Aorta (tissue), 5 donors: ENCODE measurements at regions not wholly inside any gene's neighbourhood (a gene's known extent, or its start where the extent isn't known, plus 50 kb on each side); places are given as distances from the start of the nearest gene placed in this dataset.

Experiments
- ATAC-seq: fragments of 200-7000 bp; cut with Tn5 transposase; one replicate; pipeline ENCODE4 v1.9.1; 2022; ENCODE audit warnings: moderate library complexity; ENCODE audit not compliant: low FRiP score
- DNase-seq, 2 donors: peaks; one replicate each; pipeline ENCODE4 v3.0.0-alpha.2; 2020
- H3K27ac ChIP-seq, 2 donors: one replicate each; pipeline ENCODE4 v1.5.1; 2013; ENCODE audit warnings: low read length in 2 of 2, mild to moderate bottlenecking in 2 of 2, moderate library complexity in 2 of 2, control low read depth in 1 of 2, inconsistent platforms in 1 of 2, low read depth in 1 of 2
- H3K27me3 ChIP-seq, 2 donors: one replicate each; pipeline ENCODE4 v1.6.1; 2013; ENCODE audit warnings: control low read depth in 1 of 2, low read length in 1 of 2, mild to moderate bottlenecking in 1 of 2, moderate library complexity in 1 of 2; ENCODE audit not compliant: insufficient read depth in 2 of 2, control insufficient read depth in 1 of 2
- H3K36me3 ChIP-seq, 2 donors: one replicate each; pipeline ENCODE4 v1.6.1; 2013; ENCODE audit warnings: control low read depth in 1 of 2, low read length in 1 of 2, mild to moderate bottlenecking in 1 of 2; ENCODE audit not compliant: insufficient read depth in 2 of 2, control insufficient read depth in 1 of 2
- H3K4me1 ChIP-seq, 2 donors: one replicate each; pipeline ENCODE4 v1.6.1; 2013; ENCODE audit warnings: low read length in 2 of 2, control low read depth in 1 of 2, mild to moderate bottlenecking in 1 of 2, moderate library complexity in 1 of 2; ENCODE audit not compliant: insufficient read depth in 2 of 2, control insufficient read depth in 1 of 2
- H3K4me3 ChIP-seq, 2 donors: one replicate each; pipeline ENCODE4 v1.5.1; 2013; ENCODE audit warnings: low read length in 2 of 2, control low read depth in 1 of 2, mild to moderate bottlenecking in 1 of 2
- H3K9me3 ChIP-seq: one replicate; pipeline ENCODE4 v1.6.1; 2013; ENCODE audit warnings: mild to moderate bottlenecking, low read length; ENCODE audit not compliant: control insufficient read depth
- WGBS, 2 donors: extraction: QIAGEN DNeasy Blood & Tissue Kit; methylation state at CpG; one replicate each; pipeline ENCODE4 v1.1.7; 2013; 5-methylcytosine and 5-hydroxymethylcytosine counted together
- intact Hi-C, 2 donors: fragments of 100-400 bp; cut with DNase I; formaldehyde crosslinking; loops; one replicate each; pipeline versions ENCODE4 v1.14.2 to v1.15.0; 2022
- donor health status: healthy with polysubstance abuse.
- donor health status: Bipolar disorder and iron deficiency.
- donor health status: DM: no; HTN: no; CAD: no.
- donor health status: DM: no; HTN: no; CAD: no.
- donor health status: DM: yes; HTN: yes; CAD: no.

DNA sequence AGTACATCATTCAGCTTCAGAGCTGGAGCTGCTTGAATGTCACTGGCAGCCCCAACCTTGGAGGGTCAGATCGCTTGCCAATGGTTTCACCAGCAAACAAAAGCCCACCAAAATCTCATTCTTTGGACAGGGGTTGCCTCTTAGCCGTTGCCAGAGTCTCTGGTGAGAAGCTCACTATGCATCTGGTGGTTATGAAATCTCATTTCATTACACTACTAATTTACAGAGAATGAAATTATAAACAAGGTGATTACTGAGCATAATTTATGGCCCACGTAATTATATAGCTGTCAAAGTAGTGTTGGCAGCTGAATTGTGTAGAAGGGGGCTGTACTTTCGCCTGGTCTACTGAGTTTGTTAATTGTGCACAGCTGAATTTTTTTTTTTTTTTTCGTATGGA lies 688.9 kb upstream of the KIF2B start:
- ATAC-seq (no peak), DNase-seq (no peak)
- Histone ChIP-seq H3K4me3 (no peak overlapping the region), H3K36me3 (no peaks in the 10 kb centered on the region), H3K4me1 (no peaks in the 10 kb centered on the region), H3K27ac (no peak overlapping the region), H3K9me3 (no peaks in the 10 kb centered on the region), H3K27me3 (no peaks in the 10 kb centered on the region)
- intact Hi-C loops: no loop called here
- 52 to 54% methylated on average over 5 of the region's 5 CpGs for WGBS, 2 donors

DNA sequence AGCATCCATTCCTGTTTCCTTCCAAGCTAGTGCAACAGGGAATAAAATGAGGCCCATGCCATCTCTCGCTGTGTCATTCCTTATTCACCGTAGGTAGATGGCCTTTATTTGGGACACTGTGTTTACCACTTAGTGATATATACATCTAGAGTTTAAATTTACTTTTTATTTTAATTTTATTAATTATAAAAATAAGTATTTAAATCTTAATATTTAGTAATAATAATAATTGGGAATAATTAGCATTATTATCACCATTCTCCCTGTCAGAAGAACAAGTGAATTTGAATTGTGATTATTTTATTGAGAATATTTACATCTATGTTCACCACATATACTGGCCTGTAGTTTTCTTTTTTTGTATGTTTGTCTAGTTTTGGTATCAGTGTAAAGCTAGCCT lies 692.9 kb upstream of the KIF2B start:
- intact Hi-C loops: no loop called here
- no peaks in the 10 kb centered on the region for H3K36me3 ChIP-seq
- no peak overlapping the region for H3K4me3 ChIP-seq
- H3K9me3 ChIP-seq: no peaks in the 10 kb centered on the region
- no peaks in the 10 kb centered on the region for H3K4me1 ChIP-seq
- ATAC-seq: no peak
- DNase-seq: no peak
- WGBS, 2 donors: 99% methylated on average over 2 of the region's 2 CpGs
- no peaks in the 10 kb centered on the region for H3K27me3 ChIP-seq
- no peak overlapping the region for H3K27ac ChIP-seq

DNA sequence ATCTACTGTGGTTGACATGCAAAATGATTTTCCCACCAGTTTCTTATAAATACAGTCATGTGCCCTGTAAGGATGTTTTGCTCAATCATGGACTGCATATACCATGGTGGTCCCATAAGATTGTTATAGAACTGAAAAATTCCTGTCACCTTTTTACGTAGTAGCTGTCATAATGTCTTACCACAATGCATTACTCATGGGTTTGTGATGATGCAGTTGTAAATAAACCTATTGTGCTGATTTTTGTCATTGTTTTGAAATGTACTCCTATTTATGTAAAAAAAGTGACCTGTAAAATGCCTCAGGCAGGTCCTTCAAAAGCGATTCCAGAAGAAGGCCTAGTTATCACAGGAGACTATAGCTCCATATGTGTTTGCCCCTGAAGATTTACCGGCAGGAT lies 695.4 kb upstream of the KIF2B start:
- Histone ChIP-seq H3K27me3 (no peaks in the 10 kb centered on the region), H3K4me1 (no peaks in the 10 kb centered on the region), H3K36me3 (no peaks in the 10 kb centered on the region), H3K27ac (no peak overlapping the region), H3K9me3 (no peaks in the 10 kb centered on the region), H3K4me3 (no peak overlapping the region)
- ATAC-seq (no peak), DNase-seq (no peak)
- 86 to 89% methylated on average over 3 of the region's 3 CpGs for WGBS, 2 donors
- intact Hi-C loops: no loop called here

DNA sequence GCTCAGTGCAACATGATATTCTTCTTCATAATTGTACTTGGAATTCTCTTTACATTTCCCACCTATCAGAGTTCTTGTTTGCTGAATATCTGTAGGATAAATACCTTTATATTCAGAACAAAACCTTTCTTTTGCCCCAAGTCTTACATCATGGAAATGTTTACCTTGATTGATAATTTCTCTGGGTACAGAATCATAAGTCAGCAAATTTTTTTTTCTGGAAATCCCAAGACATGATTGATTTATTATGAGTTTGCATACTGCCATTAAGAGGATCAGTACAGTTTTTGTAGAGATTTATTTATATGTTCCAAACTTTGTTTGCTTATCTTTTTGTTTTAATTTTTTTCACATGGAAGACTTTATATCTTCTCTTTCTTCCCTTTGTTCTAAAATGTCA lies 699.8 kb upstream of the KIF2B start:
- Histone ChIP-seq H3K36me3 (no peaks in the 10 kb centered on the region), H3K4me1 (no peaks in the 10 kb centered on the region)
- intact Hi-C loops: no loop called here

DNA sequence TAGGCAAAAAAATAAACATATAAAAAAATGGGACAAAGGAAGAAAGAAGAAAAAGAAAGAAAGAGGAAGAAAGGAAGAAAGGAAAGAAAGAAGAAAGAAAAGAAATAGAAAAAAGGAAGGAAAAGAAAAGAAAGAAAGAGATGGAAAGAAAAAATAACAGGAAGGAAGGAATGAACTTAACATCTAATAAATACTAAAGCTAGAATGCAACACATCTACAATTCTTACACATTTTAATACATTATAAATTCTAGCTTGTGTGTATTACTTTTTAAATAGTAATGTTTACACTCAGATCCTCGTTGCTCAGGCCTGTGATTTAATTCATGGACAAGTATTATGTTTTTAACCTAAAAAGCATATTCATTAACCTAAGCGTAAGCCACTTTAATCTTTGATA lies 703.0 kb upstream of the KIF2B start:
- no peaks in the 10 kb centered on the region for H3K27me3 ChIP-seq
- H3K9me3 ChIP-seq: peaks cover 2% of the 10 kb centered on the region
- WGBS, 2 donors: 69 to 73% methylated on average over 2 of the region's 2 CpGs
- DNase-seq (no peak), ATAC-seq (no peak)
- no peaks in the 10 kb centered on the region for H3K36me3 ChIP-seq
- H3K4me1 ChIP-seq: no peaks in the 10 kb centered on the region
- H3K27ac ChIP-seq: no peak overlapping the region
- no peak overlapping the region for H3K4me3 ChIP-seq
- intact Hi-C loops: no loop called here

More for the DNA sequence above, 699.8 kb upstream of the KIF2B start:
- no peak for ATAC-seq
- Histone ChIP-seq H3K4me3 (no peak overlapping the region), H3K9me3 (no peaks in the 10 kb centered on the region), H3K27ac (no peak overlapping the region), H3K27me3 (no peaks in the 10 kb centered on the region)
- DNase-seq: no peak

DNA sequence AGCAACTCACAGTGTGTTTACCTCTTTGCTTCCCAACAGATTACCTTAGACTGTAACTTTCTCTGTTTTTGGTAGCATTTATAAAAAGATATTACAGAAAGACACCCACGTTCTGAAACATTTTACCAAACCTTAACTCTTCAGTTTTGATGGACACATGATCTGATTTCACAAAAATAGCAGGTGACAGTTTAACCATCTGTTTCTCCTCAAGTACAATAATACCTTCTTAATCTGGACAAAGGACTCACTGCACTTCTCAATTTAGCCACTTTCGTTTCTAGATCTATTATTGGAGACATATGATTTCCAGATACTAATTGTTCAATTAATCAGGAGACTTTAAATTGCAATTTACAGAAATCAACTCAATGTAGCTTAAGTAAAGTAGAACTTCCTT lies 703.8 kb upstream of the KIF2B start:
- Histone ChIP-seq H3K27ac (no peak overlapping the region), H3K4me1 (no peaks in the 10 kb centered on the region), H3K9me3 (peaks cover 2% of the 10 kb centered on the region), H3K36me3 (no peaks in the 10 kb centered on the region), H3K4me3 (no peak overlapping the region), H3K27me3 (no peaks in the 10 kb centered on the region)
- intact Hi-C loops: no loop called here
- ATAC-seq (no peak), DNase-seq (no peak)
- 29 to 40% methylated on average over 2 of the region's 2 CpGs for WGBS, 2 donors

DNA sequence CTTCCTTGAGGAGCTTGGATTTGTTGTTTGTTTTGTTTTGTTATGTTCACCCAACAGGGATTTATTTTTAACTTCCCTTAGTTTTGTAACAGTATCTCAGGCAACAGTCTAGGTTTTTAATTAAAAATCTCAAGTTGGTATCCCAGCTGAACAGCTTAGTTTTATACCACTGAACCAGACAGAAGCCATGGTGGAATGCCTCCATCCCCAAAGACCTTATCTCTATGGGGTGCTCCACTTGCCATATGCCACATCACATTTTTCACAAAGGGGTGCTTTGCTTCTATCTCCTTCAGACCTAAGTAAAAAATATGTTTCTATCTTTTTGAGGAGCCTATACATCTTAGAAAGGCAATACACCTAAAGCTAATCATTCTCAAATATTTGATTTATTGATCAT lies 715.8 kb upstream of the KIF2B start:
- intact Hi-C loops: no loop called here
- no peak for ATAC-seq
- Histone ChIP-seq H3K27ac (no peak overlapping the region), H3K27me3 (peaks cover 0 to 2% of the 10 kb centered on the region in 2 donors), H3K4me1 (no peaks in the 10 kb centered on the region), H3K36me3 (no peaks in the 10 kb centered on the region), H3K9me3 (no peaks in the 10 kb centered on the region), H3K4me3 (no peak overlapping the region)
- no peak for DNase-seq

DNA sequence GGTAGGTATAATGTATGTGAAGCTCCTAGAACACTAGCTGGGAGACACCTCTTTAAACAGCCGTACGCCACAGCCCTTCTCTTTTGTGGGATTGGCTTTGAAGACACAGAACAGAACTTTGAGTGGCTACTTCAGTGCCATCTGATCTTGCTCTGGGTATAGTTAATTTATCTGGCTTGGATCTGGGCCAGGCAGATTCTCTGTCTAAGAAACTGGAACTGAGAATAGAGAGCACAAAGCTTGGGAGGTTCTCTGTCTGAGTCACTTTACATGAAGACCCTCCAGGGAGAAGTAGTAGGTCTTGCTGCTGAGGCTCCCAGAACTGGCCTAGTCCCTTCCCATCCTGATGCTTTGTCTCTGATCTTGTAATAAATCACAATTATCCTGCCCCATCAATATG lies 721.0 kb upstream of the KIF2B start:
- H3K36me3 ChIP-seq: no peaks in the 10 kb centered on the region
- H3K27me3 ChIP-seq: no peaks in the 10 kb centered on the region
- WGBS, 2 donors: 88 to 94% methylated on average over 2 of the region's 2 CpGs
- H3K4me3 ChIP-seq: no peak overlapping the region
- ATAC-seq (no peak), DNase-seq (no peak)
- H3K4me1 ChIP-seq: no peaks in the 10 kb centered on the region
- no peak overlapping the region for H3K27ac ChIP-seq
- intact Hi-C loops: no loop called here
- no peaks in the 10 kb centered on the region for H3K9me3 ChIP-seq

DNA sequence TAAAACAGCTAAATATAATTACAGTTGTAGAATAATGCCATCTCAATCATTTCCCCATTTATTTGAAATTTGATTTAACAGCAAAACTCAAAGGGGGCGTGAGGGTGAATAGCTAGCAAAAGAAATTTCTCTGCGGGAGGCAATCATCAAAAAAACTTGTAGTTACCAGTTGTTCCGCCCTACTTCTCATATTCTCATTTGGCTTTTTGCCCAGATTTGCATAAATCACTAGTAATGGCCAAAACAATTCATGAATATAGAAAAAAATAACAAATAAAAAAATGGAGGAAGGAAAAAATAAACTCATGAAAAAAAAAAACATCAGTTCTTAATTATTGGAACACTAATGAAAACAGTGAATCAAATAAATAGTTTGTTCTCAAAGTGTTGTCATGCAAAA lies 722.6 kb upstream of the KIF2B start:
- Histone ChIP-seq H3K27ac (no peak overlapping the region), H3K9me3 (no peaks in the 10 kb centered on the region), H3K27me3 (no peaks in the 10 kb centered on the region), H3K36me3 (no peaks in the 10 kb centered on the region), H3K4me3 (no peak overlapping the region), H3K4me1 (no peaks in the 10 kb centered on the region)
- DNase-seq (no peak), ATAC-seq (no peak)
- intact Hi-C loops: no loop called here
- WGBS, 2 donors: 88 to 90% methylated on average over 3 of the region's 3 CpGs

DNA sequence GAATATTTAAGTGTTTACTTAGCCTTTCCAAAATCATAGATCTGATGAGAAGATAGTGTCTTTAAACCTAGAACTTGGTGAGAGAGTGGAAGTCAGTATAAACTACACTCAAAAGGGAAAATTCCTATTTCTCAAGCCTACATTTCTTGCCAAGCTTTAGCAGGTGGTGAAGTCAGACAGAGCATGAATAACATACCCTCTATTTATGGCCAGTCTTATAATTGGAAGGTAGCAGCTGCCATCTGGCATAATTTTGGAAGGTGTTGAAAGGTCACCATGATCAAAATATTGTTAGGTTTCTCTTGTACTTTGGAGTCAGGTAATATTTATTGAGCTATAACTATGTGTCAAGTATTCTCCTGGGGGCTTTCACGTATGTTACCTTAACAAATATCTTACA lies 729.3 kb upstream of the KIF2B start:
- Histone ChIP-seq H3K4me3 (no peak overlapping the region), H3K36me3 (no peaks in the 10 kb centered on the region), H3K27ac (no peak overlapping the region), H3K27me3 (no peaks in the 10 kb centered on the region), H3K4me1 (no peaks in the 10 kb centered on the region), H3K9me3 (no peaks in the 10 kb centered on the region)
- DNase-seq (no peak), ATAC-seq (no peak)
- intact Hi-C loops: no loop called here
- WGBS, 2 donors: 22 to 38% methylated on average over 1 of the region's 1 CpG
